ENCODE measurements at regions not wholly inside any gene's neighbourhood (a gene's known extent, or its start where the extent isn't known, plus 50 kb on each side); places are given as distances from the start of the nearest gene placed in this dataset.

DNA sequence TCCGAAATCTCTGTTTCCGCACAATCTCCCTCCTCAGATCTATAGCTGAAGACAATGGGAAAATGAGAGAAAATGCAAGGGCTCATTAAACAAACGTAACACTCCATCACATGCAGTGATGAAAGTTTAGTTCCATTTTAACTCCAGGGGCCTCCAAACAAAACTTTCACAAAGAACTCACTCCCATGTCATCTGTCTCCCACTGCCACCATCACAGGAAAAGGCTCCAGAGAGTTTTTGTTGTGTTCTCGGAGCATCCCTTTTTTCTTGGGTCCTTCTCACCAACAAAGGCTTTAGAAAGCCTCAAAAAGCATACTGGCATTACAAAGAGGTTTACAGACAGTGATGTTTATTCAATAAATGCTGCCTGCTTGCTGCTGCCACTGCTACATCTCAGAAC, 339.6 kb downstream of the TPBG start:
- TF ChIP-seq, protein P1, sequence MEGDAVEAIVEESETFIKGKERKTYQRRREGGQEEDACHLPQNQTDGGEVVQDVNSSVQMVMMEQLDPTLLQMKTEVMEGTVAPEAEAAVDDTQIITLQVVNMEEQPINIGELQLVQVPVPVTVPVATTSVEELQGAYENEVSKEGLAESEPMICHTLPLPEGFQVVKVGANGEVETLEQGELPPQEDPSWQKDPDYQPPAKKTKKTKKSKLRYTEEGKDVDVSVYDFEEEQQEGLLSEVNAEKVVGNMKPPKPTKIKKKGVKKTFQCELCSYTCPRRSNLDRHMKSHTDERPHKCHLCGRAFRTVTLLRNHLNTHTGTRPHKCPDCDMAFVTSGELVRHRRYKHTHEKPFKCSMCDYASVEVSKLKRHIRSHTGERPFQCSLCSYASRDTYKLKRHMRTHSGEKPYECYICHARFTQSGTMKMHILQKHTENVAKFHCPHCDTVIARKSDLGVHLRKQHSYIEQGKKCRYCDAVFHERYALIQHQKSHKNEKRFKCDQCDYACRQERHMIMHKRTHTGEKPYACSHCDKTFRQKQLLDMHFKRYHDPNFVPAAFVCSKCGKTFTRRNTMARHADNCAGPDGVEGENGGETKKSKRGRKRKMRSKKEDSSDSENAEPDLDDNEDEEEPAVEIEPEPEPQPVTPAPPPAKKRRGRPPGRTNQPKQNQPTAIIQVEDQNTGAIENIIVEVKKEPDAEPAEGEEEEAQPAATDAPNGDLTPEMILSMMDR (conservative IDR thresholded peaks at IDR 0.05 in 1 of 2, IDR thresholded peaks at IDR 0.05 in 1 of 2; ENCODE audit: low read depth in 1 of 2, low read length in 2 of 2), result no peak
- TF ChIP-seq EZH2 (IDR thresholded peaks at IDR 0.05; ENCODE audit: low read length, missing control alignments), result no peak

Data from fibroblast of lung (primary cell).